Suprapubic skin (tissue), 4 donors: ENCODE measurements at regions not wholly inside any gene's neighbourhood (a gene's known extent, or its start where the extent isn't known, plus 50 kb on each side); places are given as distances from the start of the nearest gene placed in this dataset.

Source experiments
- EP300 ChIP-seq: sonication (generic); formaldehyde crosslinking; IDR thresholded peaks from one replicate; pipeline ENCODE4 v1.6.1; 2017; ENCODE audit warnings: antibody characterized with exemption
- POLR2A ChIP-seq, 2 donors: fragments of 450-650 bp; IDR thresholded peaks; one replicate each; pipeline ENCODE4 v1.6.1; 2017; ENCODE audit warnings: antibody characterized with exemption in 2 of 2, mild to moderate bottlenecking in 2 of 2, moderate library complexity in 2 of 2
- POLR2AphosphoS5 ChIP-seq, 3 donors: sonication (generic); formaldehyde crosslinking; IDR thresholded peaks; one replicate each; pipeline ENCODE4 v1.6.1; 2017; ENCODE audit warnings: antibody characterized with exemption in 3 of 3
- TF ChIP-seq, protein P1 (sequence below), 2 donors: fragments of 200-600 bp in 1 of 2; fragments of 450-650 bp in 1 of 2; sonication (generic) in 1 of 2; IDR thresholded peaks; one replicate each; pipeline ENCODE4 v1.5.1; 2016 to 2019; ENCODE audit warnings: antibody characterized with exemption in 2 of 2, mild to moderate bottlenecking in 1 of 2, moderate library complexity in 1 of 2

GRCh38 chr13:40024967-40025714 is 369.7 kb downstream of the COG6 start:
- TF ChIP-seq, protein P1, sequence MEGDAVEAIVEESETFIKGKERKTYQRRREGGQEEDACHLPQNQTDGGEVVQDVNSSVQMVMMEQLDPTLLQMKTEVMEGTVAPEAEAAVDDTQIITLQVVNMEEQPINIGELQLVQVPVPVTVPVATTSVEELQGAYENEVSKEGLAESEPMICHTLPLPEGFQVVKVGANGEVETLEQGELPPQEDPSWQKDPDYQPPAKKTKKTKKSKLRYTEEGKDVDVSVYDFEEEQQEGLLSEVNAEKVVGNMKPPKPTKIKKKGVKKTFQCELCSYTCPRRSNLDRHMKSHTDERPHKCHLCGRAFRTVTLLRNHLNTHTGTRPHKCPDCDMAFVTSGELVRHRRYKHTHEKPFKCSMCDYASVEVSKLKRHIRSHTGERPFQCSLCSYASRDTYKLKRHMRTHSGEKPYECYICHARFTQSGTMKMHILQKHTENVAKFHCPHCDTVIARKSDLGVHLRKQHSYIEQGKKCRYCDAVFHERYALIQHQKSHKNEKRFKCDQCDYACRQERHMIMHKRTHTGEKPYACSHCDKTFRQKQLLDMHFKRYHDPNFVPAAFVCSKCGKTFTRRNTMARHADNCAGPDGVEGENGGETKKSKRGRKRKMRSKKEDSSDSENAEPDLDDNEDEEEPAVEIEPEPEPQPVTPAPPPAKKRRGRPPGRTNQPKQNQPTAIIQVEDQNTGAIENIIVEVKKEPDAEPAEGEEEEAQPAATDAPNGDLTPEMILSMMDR (IDR thresholded peaks at IDR 0.05): no peak
- no peak for TF ChIP-seq POLR2AphosphoS5 (IDR thresholded peaks at IDR 0.05)
- no peak for TF ChIP-seq EP300
- no peak for TF ChIP-seq POLR2A (IDR thresholded peaks at IDR 0.05)
